Esophagus muscularis mucosa (tissue), 4 donors: ENCODE measurements at regions not wholly inside any gene's neighbourhood (a gene's known extent, or its start where the extent isn't known, plus 50 kb on each side); places are given as distances from the start of the nearest gene placed in this dataset.
"Not testable (repeated sequence)": the region's sequence is repeated elsewhere in the genome, so short reads cannot be mapped to it uniquely, and the experiment has no call there.

Experiments
- DNase-seq: peaks from one replicate; pipeline ENCODE4 v3.0.0-alpha.2; 2017; ENCODE audit errors: extremely low spot score
- H3K27ac ChIP-seq, 4 donors: fragments of 200-600 bp; sonication (generic); replicated peaks in 1 of 4; 1 replicate in 3 of 4; 2 replicates in 1 of 4; pipeline ENCODE4 v1.5.1; 2016 to 2019; ENCODE audit warnings: mild to moderate bottlenecking in 1 of 4
- H3K27me3 ChIP-seq, 4 donors: fragments of 200-600 bp; sonication (generic); one replicate each; pipeline versions ENCODE4 v1.5.1 to v1.6.0; 2016 to 2019
- H3K36me3 ChIP-seq, 4 donors: fragments of 200-600 bp; sonication (generic); one replicate each; pipeline ENCODE4 v1.5.1; 2016 to 2019
- H3K4me1 ChIP-seq, 4 donors: fragments of 200-600 bp; sonication (generic); one replicate each; pipeline ENCODE4 v1.5.1; 2016 to 2019
- H3K4me3 ChIP-seq, 4 donors: fragments of 200-600 bp; sonication (generic); 1 replicate in 2 of 4; 2 replicates in 2 of 4; pipeline ENCODE4 v1.5.1; 2016 to 2019; ENCODE audit warnings: mild to moderate bottlenecking in 4 of 4, moderate library complexity in 1 of 4
- H3K9me3 ChIP-seq, 4 donors: fragments of 200-600 bp; sonication (generic); 1 replicate in 3 of 4; 2 replicates in 1 of 4; pipeline ENCODE4 v1.5.1; 2016 to 2019
- CTCF ChIP-seq, 3 experiments: fragments of 200-600 bp in 2 of 3; fragments of 450-650 bp in 1 of 3; sonication (generic) in 2 of 3; IDR thresholded peaks; one replicate each; pipeline ENCODE4 v1.5.1; 2017 to 2019; ENCODE audit warnings: antibody characterized with exemption in 3 of 3, mild to moderate bottlenecking in 2 of 3, moderate library complexity in 1 of 3
- EP300 ChIP-seq: sonication (generic); formaldehyde crosslinking; IDR thresholded peaks from one replicate; pipeline ENCODE4 v1.6.1; 2017; ENCODE audit warnings: antibody characterized with exemption
- POLR2A ChIP-seq: fragments of 450-650 bp; IDR thresholded peaks from one replicate; pipeline ENCODE4 v1.6.1; 2017; ENCODE audit warnings: antibody characterized with exemption, moderate library complexity, mild to moderate bottlenecking, low read depth
- POLR2AphosphoS5 ChIP-seq, 2 donors: sonication (generic); formaldehyde crosslinking; IDR thresholded peaks; one replicate each; pipeline ENCODE4 v1.6.1; 2017; ENCODE audit warnings: antibody characterized with exemption in 2 of 2
- WGBS: methylation state at CpG from one replicate; pipeline ENCODE4 v1.1.5; 2018; 5-methylcytosine and 5-hydroxymethylcytosine counted together
- intact Hi-C: fragments of 100-400 bp; cut with DNase I; formaldehyde crosslinking; loops from one replicate; pipeline ENCODE4 v1.15.1; 2023

GRCh38 chr1:206405282-206405681 lies 65.0 kb upstream of the IKBKE start:
- H3K4me3 ChIP-seq, H3K9me3 ChIP-seq, H3K36me3 ChIP-seq, DNase-seq, H3K27me3 ChIP-seq, H3K4me1 ChIP-seq, H3K27ac ChIP-seq, intact Hi-C loops: not testable (repeated sequence)
- no CpG with 5 or more reads among the region's 7 CpGs for WGBS

- H3K27me3 ChIP-seq, H3K36me3 ChIP-seq, H3K4me1 ChIP-seq, H3K9me3 ChIP-seq, DNase-seq, H3K4me3 ChIP-seq, H3K27ac ChIP-seq, intact Hi-C loops: not testable (repeated sequence)
- 91% methylated on average over 2 of the region's 6 CpGs for WGBS
These were observed 61.6 kb upstream of the IKBKE start for GRCh38 chr1:206408371-206409288.

- DNase-seq = no peak
- intact Hi-C loops = no loop called here
- 93% methylated on average over 3 of the region's 3 CpGs for WGBS
- TF ChIP-seq POLR2A = no peak
- TF ChIP-seq EP300 = no peak
- TF ChIP-seq CTCF (IDR thresholded peaks at IDR 0.05) = no peak
- TF ChIP-seq POLR2AphosphoS5 (IDR thresholded peaks at IDR 0.05) = no peak
- H3K27me3 ChIP-seq = no peaks in the 10 kb centered on the region
- H3K9me3 ChIP-seq = no peaks in the 10 kb centered on the region
- peaks cover 11 to 14% (median 14%) of the 10 kb centered on the region in 4 donors for H3K4me1 ChIP-seq
- H3K36me3 ChIP-seq = peaks cover 0 to 7% (median 3%) of the 10 kb centered on the region in 4 donors
- no peak overlapping the region for H3K27ac ChIP-seq
- H3K4me3 ChIP-seq = no peak overlapping the region
These were observed 59.0 kb upstream of the IKBKE start for GRCh38 chr1:206411321-206411720.

- Histone ChIP-seq H3K4me3 (no peak overlapping the region), H3K9me3 (no peaks in the 10 kb centered on the region), H3K27me3 (no peaks in the 10 kb centered on the region), H3K36me3 (peaks cover 2 to 32% (median 18%) of the 10 kb centered on the region in 4 donors), H3K4me1 (peaks cover 19 to 27% (median 23%) of the 10 kb centered on the region in 4 donors), H3K27ac (peak overlapping the region; percentile 20 to 65 (median 31))
- no peak for DNase-seq
- TF ChIP-seq CTCF (IDR thresholded peaks at IDR 0.05) (no peak), POLR2AphosphoS5 (IDR thresholded peaks at IDR 0.05) (no peak), EP300 (no peak), POLR2A (no peak)
- intact Hi-C loops = no loop called here
- WGBS = 39% methylated on average over 6 of the region's 6 CpGs
These were observed 54.3 kb upstream of the IKBKE start for GRCh38 chr1:206415942-206416341.

GRCh38 chr1:206417774-206418614 lies 52.3 kb upstream of the IKBKE start:
- no peak for DNase-seq
- Histone ChIP-seq H3K27ac (no peak overlapping the region), H3K36me3 (peaks cover 11 to 50% (median 38%) of the 10 kb centered on the region in 4 donors), H3K27me3 (no peaks in the 10 kb centered on the region), H3K4me3 (no peak overlapping the region), H3K9me3 (no peaks in the 10 kb centered on the region), H3K4me1 (peaks cover 17 to 27% (median 22%) of the 10 kb centered on the region in 4 donors)
- intact Hi-C loops = no loop called here
- no peak for TF ChIP-seq POLR2A
- TF ChIP-seq EP300 = no peak
- no peak for TF ChIP-seq POLR2AphosphoS5 (IDR thresholded peaks at IDR 0.05)
- no peak for TF ChIP-seq CTCF (IDR thresholded peaks at IDR 0.05)
- over 99% methylated on average over 7 of the region's 7 CpGs for WGBS
